ENCODE measurements at regions not wholly inside any gene's neighbourhood (a gene's known extent, or its start where the extent isn't known, plus 50 kb on each side); places are given as distances from the start of the nearest gene placed in this dataset.
"Not testable (repeated sequence)": the region's sequence is repeated elsewhere in the genome, so short reads cannot be mapped to it uniquely, and the experiment has no call there.

- no peak overlapping the region for H3K4me3 ChIP-seq (ENCODE audit: low read depth, low read length)
- no peak for TF ChIP-seq CTCF (conservative IDR thresholded peaks at IDR 0.05; ENCODE audit: low read depth, low read length)
- no peak for DNase-seq (ENCODE audit: low read depth)
Measured at GRCh38 chr9:38329968-38330367, 62.5 kb upstream of the ALDH1B1 start.

GRCh38 chr9:38328765-38329164, 63.7 kb upstream of the ALDH1B1 start:
- no peak for TF ChIP-seq CTCF (conservative IDR thresholded peaks at IDR 0.05; ENCODE audit: low read depth, low read length)
- no peak overlapping the region for H3K4me3 ChIP-seq (ENCODE audit: low read depth, low read length)

GRCh38 chr9:38326122-38326521, 66.4 kb upstream of the ALDH1B1 start:
- no peak overlapping the region for H3K4me3 ChIP-seq (ENCODE audit: low read depth, low read length)
- no peak for TF ChIP-seq CTCF (conservative IDR thresholded peaks at IDR 0.05; ENCODE audit: low read depth, low read length)
- no peak for DNase-seq (ENCODE audit: low read depth)

More at GRCh38 chr9:38328765-38329164, 63.7 kb upstream of the ALDH1B1 start:
- no peak for DNase-seq (ENCODE audit: low read depth)

GRCh38 chr9:38324213-38324612, 68.3 kb upstream of the ALDH1B1 start:
- not testable (repeated sequence) for H3K4me3 ChIP-seq (ENCODE audit: low read depth, low read length); DNase-seq (ENCODE audit: low read depth)

GRCh38 chr9:38322937-38323336, 69.6 kb upstream of the ALDH1B1 start:
- DNase-seq (ENCODE audit: low read depth): no peak

GRCh38 chr9:38319496-38320173, 72.9 kb upstream of the ALDH1B1 start:
- peak overlapping the region; percentile 4 for H3K4me3 ChIP-seq (ENCODE audit: low read depth, low read length)
- peak; percentile 78 for DNase-seq (ENCODE audit: low read depth)
- no peak for TF ChIP-seq CTCF (conservative IDR thresholded peaks at IDR 0.05; ENCODE audit: low read depth, low read length)

More at GRCh38 chr9:38322937-38323336, 69.6 kb upstream of the ALDH1B1 start:
- no peak overlapping the region for H3K4me3 ChIP-seq (ENCODE audit: low read depth, low read length)
- no peak for TF ChIP-seq CTCF (conservative IDR thresholded peaks at IDR 0.05; ENCODE audit: low read depth, low read length)

- H3K4me3 ChIP-seq (ENCODE audit: low read depth, low read length): peak overlapping the region; percentile 4
- DNase-seq (ENCODE audit: low read depth): peak; percentile 95
- TF ChIP-seq CTCF (conservative IDR thresholded peaks at IDR 0.05; ENCODE audit: low read depth, low read length): no peak
Measured at GRCh38 chr9:38318759-38319495, 73.6 kb upstream of the ALDH1B1 start.

Data from epithelial cell of proximal tubule (primary cell).